Activated CD8-positive, alpha-beta memory T cell treated with anti-CD3 and anti-CD28 coated beads for 36 hours (primary cell): ENCODE measurements at regions not wholly inside any gene's neighbourhood (a gene's known extent, or its start where the extent isn't known, plus 50 kb on each side); places are given as distances from the start of the nearest gene placed in this dataset.
"Not testable (repeated sequence)": the region's sequence is repeated elsewhere in the genome, so short reads cannot be mapped to it uniquely, and the experiment has no call there.

Experiments used
- CTCF ChIA-PET: fragments of 350-600 bp; sonication (Branson Sonifier 250); formaldehyde crosslinking; loops from one replicate; lab custom pipeline; 2021; ENCODE audit warnings: antibody characterized with exemption; lab: Charles Lee
- POLR2A ChIA-PET: fragments of 350-600 bp; sonication (Branson Sonifier 250); formaldehyde crosslinking; loops from one replicate; lab custom pipeline; 2021; ENCODE audit warnings: antibody characterized with exemption; lab: Charles Lee

GRCh38 chr6:94902974-94903628 lies 674.2 kb upstream of the MANEA start:
- CTCF ChIA-PET: no interaction called here
- POLR2A ChIA-PET: no interaction called here

DNA sequence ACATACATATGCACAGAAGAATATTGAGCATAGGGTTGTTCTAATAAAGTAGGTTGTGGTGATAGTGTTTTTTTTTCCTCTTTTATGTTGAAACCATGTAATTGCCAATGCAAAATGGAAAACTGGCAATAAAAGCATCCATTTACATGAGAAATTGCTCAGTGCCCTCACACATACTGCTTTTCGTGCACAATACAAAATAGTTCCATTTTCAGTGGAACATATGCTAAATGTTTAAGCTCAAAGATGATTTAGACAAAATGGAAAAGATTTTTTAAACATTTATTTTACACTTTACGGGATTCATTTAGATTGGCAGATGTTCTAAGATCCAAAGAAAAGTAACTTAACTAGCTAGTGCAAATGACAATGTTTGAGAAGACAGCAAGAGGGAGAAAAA lies 678.1 kb upstream of the MANEA start:
- ChIA-PET POLR2A (no interaction called here), CTCF (no interaction called here)

DNA sequence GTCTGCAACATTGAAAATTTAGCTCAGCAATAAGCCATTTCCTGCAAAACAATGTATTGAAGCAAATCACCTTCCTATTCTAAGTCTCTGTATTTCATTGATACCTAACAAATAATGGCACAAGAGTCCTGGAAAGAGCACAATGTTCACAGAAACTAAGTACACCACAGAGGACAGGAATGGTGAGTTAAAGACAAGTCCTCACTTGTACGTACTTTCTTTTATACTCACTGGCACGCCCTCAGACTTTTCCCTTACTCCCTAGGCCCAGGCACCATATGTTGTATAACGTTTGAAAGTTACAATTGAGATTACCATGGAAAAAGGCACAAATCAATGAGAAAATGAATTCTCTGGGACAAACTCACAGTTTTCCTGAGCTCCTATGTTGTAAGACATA lies 683.0 kb upstream of the MANEA start:
- POLR2A ChIA-PET: no interaction called here
- CTCF ChIA-PET: no interaction called here

DNA sequence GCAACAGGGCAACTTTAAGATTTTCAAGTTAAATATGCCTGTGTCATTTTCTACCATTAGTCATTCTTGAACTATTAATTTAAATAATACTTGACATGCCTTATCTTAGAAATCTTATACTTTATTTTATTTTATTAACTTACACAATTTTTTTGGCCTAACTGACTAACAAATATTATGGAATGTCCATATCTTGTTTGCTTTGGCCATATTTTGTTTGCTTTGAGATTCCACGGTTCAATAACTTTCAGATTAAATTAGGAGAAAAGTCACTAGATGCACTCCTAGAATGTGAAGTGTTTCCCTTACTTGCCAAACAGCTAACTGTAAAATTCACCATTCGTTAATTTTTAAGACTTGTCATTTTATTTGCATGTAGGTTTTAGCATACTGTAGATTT lies 684.0 kb upstream of the MANEA start:
- ChIA-PET POLR2A (no interaction called here), CTCF (no interaction called here)

DNA sequence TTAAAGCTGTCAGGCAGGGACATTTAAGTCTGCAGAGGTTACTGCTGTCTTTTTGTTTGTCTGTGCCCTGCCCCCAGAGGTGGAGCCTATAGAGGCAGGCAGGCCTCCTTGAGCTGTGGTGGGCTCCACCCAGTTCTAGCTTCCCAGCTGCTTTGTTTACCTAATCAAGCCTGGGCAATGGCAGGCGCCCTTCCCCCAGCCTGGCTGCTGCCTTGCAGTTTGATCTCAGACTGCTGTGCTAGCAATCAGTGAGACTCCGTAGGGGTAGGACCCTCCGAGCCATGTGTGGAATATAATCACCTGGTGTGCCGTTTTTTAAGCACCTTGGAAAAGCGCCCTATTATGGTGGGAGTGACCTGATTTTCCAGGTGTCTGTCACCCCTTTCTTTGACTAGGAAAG lies 703.5 kb upstream of the MANEA start:
- CTCF ChIA-PET, POLR2A ChIA-PET: not testable (repeated sequence)

GRCh38 chr6:94862112-94862511 lies 715.2 kb upstream of the MANEA start:
- ChIA-PET CTCF (no interaction called here), POLR2A (no interaction called here)

- ChIA-PET CTCF (no interaction called here), POLR2A (no interaction called here)
Measured at GRCh38 chr6:94859924-94860323, 717.4 kb upstream of the MANEA start.

- CTCF ChIA-PET, POLR2A ChIA-PET: not testable (repeated sequence)
Measured at GRCh38 chr6:94856999-94857398, 720.3 kb upstream of the MANEA start.

GRCh38 chr6:94851329-94851728 lies 726.0 kb upstream of the MANEA start:
- POLR2A ChIA-PET, CTCF ChIA-PET: not testable (repeated sequence)

- POLR2A ChIA-PET: no interaction called here
- CTCF ChIA-PET: no interaction called here
Measured at GRCh38 chr6:94845742-94846141, 731.6 kb upstream of the MANEA start.

DNA sequence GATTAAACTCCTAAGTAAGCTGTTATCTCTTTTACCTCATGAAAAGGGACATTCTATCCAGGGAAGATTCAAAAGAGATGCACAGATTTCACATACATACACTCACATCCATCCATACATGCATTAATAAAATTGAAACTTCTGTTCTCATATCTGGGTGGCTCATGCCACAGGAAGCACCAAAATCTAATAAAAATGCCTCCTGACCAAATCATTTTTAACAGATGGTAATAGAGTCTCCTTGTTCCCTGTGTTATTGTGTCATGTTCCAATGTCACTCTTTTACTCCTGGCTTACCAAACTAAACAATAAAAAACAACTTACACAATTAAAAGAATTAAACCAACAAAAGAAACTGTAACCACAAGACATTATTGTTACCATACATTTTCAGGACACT lies 742.1 kb upstream of the MANEA start:
- ChIA-PET POLR2A (no interaction called here), CTCF (no interaction called here)

DNA sequence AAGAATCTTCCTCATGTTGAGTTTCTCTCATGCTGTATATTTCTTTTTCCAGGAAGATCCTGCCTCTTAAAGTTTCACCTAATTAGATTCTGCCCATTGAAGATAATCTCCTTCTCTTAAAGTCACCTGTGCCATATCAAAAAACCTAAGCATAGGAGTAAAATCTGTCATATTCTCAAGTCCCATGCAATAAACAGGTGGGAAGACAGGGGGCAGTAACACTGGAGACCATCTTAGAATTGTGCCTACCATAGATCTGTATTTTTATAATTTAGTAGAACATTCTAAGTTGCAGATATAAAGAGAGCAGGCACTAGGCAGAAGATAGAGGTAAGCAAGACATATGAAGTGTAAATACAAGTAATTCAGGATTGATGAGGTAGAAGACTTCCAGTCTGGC lies 763.5 kb upstream of the MANEA start:
- CTCF ChIA-PET: no interaction called here

GRCh38 chr6:94801344-94801743 lies 776.0 kb upstream of the MANEA start:
- ChIA-PET CTCF (no interaction called here), POLR2A (no interaction called here)

More for the DNA sequence above, 763.5 kb upstream of the MANEA start:
- POLR2A ChIA-PET: no interaction called here

GRCh38 chr6:94785514-94785913 lies 791.8 kb upstream of the MANEA start:
- ChIA-PET CTCF (no interaction called here), POLR2A (no interaction called here)

GRCh38 chr6:94785081-94785480 lies 792.3 kb upstream of the MANEA start:
- CTCF ChIA-PET, POLR2A ChIA-PET: not testable (repeated sequence)

DNA sequence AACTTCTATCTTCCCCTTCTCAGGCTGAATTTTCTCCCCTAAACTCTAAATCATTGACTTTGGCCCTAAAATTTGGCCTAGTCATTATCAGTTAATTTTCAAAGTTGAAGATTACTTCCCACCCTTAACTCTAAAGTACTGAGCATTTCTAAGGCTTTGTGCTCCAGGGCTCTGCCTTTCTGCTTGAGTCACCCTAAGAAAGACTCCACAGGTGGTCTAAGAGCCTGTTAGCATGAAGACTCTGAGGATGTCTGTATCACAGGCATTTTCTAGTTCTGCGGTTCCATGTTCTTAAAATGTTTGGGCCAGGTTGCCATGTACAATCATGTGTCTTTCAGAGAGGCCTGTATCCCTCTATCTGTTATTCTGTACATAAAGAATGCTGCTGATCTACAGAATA lies 808.1 kb upstream of the MANEA start:
- POLR2A ChIA-PET: no interaction called here
- CTCF ChIA-PET: no interaction called here

GRCh38 chr6:94751641-94752329 lies 825.5 kb upstream of the MANEA start:
- ChIA-PET POLR2A (no interaction called here), CTCF (no interaction called here)

- ChIA-PET POLR2A (no interaction called here), CTCF (no interaction called here)
Measured at GRCh38 chr6:94736236-94736635, 841.1 kb upstream of the MANEA start.

DNA sequence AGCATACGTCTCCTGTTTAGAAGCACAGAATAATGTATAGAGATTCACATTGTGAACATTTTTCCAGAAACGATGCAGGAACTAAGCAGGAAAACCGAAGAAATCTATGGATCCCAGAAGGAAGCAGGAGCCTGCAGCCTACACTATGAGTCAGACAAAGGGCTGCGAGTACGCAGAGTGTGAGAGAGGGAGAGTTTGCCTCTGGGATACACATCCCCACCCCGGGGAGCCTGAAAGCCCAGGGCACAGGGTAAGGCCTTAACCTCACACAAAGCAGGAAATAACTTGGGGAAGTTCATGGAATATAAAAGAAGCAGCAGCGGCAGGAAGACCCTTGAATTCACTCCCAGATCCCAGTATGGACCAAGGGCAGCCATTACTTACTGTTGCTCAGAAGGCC lies 842.1 kb upstream of the MANEA start:
- ChIA-PET CTCF (no interaction called here), POLR2A (no interaction called here)

DNA sequence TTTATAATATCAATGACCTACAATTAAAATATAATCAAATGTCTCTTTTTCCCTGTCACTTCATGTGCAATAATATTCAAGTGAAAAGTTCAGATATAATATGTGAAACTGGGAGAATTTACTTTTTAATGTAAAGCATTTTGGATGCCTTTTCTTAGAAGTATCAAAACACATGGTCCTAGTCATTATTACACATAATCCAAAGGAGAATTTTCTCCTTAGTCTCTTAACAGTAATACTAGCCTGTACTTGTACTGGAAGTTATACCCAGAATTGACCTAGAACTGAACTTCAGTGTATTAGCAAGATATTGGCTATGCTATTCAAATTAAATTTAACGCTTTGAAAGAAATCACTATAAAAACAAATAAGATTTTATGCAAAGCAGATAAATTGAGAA lies 842.6 kb upstream of the MANEA start:
- ChIA-PET CTCF (no interaction called here), POLR2A (no interaction called here)

GRCh38 chr6:94733066-94733465 lies 844.3 kb upstream of the MANEA start:
- ChIA-PET CTCF (no interaction called here), POLR2A (no interaction called here)

GRCh38 chr6:94727710-94728109 lies 849.6 kb upstream of the MANEA start:
- POLR2A ChIA-PET: no interaction called here
- CTCF ChIA-PET: no interaction called here
